GM20000 (cell line): ENCODE measurements at regions not wholly inside any gene's neighbourhood (a gene's known extent, or its start where the extent isn't known, plus 50 kb on each side); places are given as distances from the start of the nearest gene placed in this dataset.

Experiments used
- DNase-seq: peaks from one replicate; pipeline ENCODE4 v3.0.0; 2012; ENCODE audit warnings: low spot score
- TF ChIP-seq, protein P1 (sequence below): IDR thresholded peaks from 2 replicates; pipeline ENCODE4 v1.5.1; 2012; ENCODE audit warnings: mild to moderate bottlenecking, control low read depth; ENCODE audit errors: extremely low read depth, missing control alignments

GRCh38 chr16:50997679-50998078 lies 153.4 kb downstream of the SALL1 start:
- TF ChIP-seq, protein P1, sequence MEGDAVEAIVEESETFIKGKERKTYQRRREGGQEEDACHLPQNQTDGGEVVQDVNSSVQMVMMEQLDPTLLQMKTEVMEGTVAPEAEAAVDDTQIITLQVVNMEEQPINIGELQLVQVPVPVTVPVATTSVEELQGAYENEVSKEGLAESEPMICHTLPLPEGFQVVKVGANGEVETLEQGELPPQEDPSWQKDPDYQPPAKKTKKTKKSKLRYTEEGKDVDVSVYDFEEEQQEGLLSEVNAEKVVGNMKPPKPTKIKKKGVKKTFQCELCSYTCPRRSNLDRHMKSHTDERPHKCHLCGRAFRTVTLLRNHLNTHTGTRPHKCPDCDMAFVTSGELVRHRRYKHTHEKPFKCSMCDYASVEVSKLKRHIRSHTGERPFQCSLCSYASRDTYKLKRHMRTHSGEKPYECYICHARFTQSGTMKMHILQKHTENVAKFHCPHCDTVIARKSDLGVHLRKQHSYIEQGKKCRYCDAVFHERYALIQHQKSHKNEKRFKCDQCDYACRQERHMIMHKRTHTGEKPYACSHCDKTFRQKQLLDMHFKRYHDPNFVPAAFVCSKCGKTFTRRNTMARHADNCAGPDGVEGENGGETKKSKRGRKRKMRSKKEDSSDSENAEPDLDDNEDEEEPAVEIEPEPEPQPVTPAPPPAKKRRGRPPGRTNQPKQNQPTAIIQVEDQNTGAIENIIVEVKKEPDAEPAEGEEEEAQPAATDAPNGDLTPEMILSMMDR: no peak
- no peak for DNase-seq

GRCh38 chr16:50996830-50997186 lies 154.3 kb downstream of the SALL1 start:
- DNase-seq: no peak
- TF ChIP-seq, protein P1: no peak

DNA sequence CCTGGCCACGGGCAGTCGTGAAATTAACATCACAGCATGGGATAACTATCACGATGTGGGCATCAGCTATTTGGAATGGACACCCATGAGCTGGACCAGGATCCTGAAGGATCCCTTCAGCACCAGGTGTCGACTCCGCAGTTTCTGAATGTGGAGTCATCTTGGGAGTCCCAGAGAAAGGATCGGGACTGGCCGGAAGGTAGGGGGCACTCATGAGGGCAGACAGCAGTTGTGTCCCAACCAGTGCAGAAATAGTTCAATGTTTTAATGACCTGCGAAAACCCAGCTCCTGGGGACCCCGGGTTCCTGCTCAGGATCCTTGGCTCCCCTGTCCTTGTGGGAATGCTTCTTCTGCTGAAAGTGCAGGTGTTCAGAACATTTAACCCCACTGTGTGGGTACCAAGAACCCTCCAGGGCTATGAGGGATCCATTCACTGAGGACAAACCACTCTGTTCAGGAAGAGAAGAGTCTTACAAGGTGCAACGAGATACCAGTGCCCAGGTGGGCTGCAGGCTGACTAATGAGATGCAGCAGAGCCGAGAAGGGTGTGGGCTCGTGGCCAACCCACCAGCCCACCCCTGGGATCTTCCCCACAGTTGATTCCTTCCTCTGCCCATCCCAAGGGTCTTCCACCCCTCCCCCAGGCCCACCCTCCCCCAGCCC lies 154.8 kb downstream of the SALL1 start:
- TF ChIP-seq, protein P1: no peak
- no peak for DNase-seq

DNA sequence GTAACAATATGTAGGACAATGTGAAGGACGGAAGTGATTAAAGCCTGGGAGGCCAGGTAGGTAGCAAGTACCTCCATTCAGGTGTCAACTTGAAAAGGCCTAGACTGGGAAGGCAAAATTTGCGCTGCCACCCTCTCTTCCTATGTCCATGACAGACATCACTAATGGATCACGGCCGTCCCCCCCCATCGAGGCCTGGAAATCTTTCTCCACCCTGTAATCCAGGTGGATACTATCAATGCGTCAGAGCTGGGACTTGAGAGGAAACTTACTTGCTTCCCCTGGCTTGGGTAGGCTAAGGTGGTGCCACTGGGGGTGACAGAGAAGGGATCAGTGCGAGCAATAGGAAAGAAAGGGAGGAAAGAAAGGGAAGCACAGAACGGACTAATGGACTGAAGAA lies 156.1 kb downstream of the SALL1 start:
- no peak for DNase-seq
- TF ChIP-seq, protein P1: no peak

DNA sequence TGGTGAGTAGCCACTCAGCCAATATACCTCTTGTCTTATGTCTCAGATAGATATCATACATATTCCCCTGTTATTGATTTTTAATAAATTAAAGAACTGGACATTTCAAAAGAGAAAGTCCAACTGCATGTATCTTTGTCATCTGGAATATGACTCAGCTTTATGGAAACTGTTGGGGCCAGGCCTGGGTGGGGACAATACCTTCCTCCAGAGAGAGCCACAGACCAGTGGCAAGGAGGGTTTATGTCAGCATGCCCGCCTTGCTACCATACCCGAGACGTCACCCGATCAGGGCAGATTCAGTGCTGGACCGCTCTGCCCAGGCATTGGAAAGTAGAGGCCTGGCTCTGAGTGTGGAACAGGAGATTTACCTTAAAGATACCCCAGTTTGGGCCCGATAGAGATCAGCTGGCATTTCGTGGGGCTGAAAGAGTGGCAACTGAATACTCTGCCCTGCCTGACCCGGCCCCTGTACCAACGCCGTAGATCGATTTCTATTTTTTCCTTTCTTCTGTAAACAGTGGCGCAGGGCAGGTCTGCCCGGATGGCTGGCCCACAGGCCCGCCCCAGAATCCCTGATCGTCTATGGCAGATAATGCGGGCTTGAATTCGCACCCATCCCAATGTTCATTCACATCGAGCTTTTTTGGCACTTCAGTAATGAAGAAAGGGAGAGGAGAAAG lies 158.6 kb downstream of the SALL1 start:
- TF ChIP-seq, protein P1: no peak
- no peak for DNase-seq

- TF ChIP-seq, protein P1: no peak
- no peak for DNase-seq
Observed at GRCh38 chr16:50991436-50991835, 159.6 kb downstream of the SALL1 start.

DNA sequence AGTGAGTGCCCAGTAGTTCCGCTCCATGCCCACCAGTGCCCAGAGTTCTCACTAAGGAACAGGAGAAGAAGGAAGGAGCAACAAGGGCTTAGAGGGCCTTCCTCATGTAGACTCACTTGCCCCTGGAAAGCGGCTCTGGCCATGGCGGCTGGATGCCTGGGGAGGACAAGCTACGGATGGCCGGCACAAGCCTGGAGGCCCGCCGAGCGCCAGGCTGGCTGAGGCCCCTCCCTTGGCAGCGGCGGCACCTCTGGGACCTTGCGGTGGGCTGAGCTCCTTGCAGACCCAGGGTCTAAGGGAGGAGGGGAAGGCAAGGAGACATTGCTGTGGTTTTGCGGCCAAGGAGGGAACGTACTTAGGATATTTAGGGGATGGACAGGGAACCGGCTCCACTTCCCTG lies 160.1 kb downstream of the SALL1 start:
- TF ChIP-seq, protein P1: no peak
- DNase-seq: no peak
